ENCODE measurements at regions not wholly inside any gene's neighbourhood (a gene's known extent, or its start where the extent isn't known, plus 50 kb on each side); places are given as distances from the start of the nearest gene placed in this dataset.

DNA sequence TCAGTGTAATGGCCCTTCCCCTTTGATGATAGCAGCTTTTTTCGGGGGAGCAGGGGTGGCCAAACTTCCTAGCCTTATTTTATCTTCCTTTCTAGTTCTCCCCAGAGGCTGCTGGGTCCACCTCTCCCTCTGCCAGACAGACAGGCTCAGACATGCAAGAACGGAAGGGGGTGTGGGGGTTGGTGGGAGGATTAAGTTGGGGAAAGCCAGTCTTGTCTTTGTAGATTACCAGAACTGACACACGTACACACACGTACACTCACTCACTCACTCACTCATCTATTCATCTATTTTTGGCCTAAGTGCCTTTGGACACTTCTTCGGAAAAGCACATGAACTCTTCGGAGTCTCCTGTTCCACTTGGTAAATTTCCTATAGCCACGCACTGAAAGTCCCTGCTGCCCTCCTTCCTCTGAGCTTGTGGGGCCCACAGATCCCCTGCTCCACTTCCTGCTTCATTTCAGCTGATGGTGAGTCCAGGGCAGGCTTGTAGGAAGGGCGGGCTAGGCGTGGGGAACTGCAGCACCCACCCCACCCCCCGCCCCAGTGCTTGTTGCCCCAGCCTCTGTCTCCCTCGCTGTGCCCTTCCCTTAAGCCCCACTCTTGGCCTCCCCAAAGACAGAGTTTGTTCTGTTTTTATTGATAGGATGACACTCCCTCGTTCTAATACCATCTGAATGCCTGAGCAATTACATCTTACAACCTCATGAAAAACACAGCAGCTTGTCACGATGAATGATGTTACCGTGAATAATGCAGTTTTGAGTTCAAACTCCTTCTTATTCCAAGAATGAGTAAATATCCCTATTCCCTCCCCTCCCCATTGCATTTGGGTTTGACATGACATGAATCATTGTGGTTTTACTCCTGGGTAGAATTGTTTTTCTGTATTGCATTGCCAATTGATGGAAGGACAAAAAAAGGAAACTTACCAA is 60.7 kb upstream of the ATP5PO start:
- DNase-seq (ENCODE audit: low read depth in 1 of 2, low spot score in 1 of 2), result no peak
- no peak for TF ChIP-seq JUND (IDR thresholded peaks at IDR 0.05; ENCODE audit: low read depth)
- in situ Hi-C loops (cut with HindIII; ENCODE audit: low pct_unique_long_range_greater_than_20kb, low sequenced_read_pairs), result no loop called here

DNA sequence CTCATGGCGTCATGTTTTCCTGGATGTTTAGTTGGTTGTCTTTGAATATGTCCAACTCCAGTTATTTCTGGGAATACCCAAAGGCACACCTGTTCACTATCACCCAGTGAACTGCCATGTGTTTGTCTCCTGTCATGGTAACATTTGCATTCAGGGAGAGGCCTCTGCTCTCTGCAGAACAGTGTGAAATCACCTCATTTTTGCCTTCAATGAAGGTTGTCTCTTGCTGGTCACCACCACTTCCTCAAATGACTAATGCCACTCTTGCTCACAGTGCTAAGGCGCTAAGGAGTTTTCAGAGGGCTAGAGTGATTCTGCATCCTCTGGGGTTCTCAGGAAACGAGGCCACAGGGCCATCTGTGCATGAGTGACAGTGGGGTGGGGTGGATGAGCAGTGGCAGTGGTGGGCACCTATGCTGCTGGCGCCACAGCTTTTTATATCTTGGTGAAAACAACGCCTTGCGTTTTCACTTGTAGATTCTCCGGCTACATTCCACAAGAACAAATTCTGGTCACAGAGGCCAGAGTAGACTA is 60.0 kb upstream of the ATP5PO start:
- no peak for DNase-seq (ENCODE audit: low read depth in 1 of 2, low spot score in 1 of 2)
- TF ChIP-seq JUND (IDR thresholded peaks at IDR 0.05; ENCODE audit: low read depth), result no peak
- in situ Hi-C loops (cut with HindIII; ENCODE audit: low pct_unique_long_range_greater_than_20kb, low sequenced_read_pairs), result no loop called here

GRCh38 chr21:33974513-33975468 is 59.2 kb upstream of the ATP5PO start:
- DNase-seq (ENCODE audit: low read depth in 1 of 2, low spot score in 1 of 2), result no peak
- TF ChIP-seq JUND (IDR thresholded peaks at IDR 0.05; ENCODE audit: low read depth), result no peak
- in situ Hi-C loops (cut with HindIII; ENCODE audit: low pct_unique_long_range_greater_than_20kb, low sequenced_read_pairs), result loop anchor here (25.0 kb wide), 1 partner anchor 88 kb away; the partner anchor contains the start of genes MRPS6 and SLC5A3

- in situ Hi-C loops (cut with HindIII; ENCODE audit: low pct_unique_long_range_greater_than_20kb, low sequenced_read_pairs), result loop anchor here (25.0 kb wide), 1 partner anchor 89 kb away; the partner anchor contains the start of genes MRPS6 and SLC5A3
- no peak for DNase-seq (ENCODE audit: low read depth in 1 of 2, low spot score in 1 of 2)
- TF ChIP-seq JUND (IDR thresholded peaks at IDR 0.05; ENCODE audit: low read depth), result no peak
These were observed 57.7 kb upstream of the ATP5PO start for GRCh38 chr21:33973268-33973667.

GRCh38 chr21:33972539-33972938 is 56.9 kb upstream of the ATP5PO start:
- DNase-seq (ENCODE audit: low read depth in 1 of 2, low spot score in 1 of 2), result no peak

DNA sequence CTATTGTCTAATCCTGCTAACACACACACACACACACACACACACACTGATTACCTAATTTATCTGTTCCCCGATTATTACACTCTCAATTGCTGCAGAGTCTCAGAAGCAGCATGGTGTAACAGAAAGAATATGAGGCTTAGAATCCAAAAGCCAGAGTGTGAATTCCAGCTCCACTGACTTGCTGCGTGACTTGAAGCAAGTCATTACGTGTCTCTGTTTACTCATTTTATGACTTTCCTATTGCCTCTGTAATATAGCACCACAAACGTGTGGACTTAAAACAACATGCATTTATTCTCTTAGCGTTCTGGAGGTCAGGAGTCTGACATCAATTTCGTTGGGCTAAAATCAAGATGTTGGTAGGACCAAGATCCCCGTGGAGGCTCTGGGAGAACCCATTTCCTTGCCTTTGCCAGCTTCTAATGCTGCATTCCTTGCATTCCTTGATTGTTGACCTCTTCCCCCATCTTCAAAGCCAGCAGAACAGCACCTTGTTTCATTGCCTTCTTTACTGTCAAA is 55.9 kb upstream of the ATP5PO start:
- DNase-seq (ENCODE audit: low read depth in 1 of 2, low spot score in 1 of 2), result peak; percentile 31 to 70
- in situ Hi-C loops (cut with HindIII; ENCODE audit: low pct_unique_long_range_greater_than_20kb, low sequenced_read_pairs), result loop anchor here (25.0 kb wide), 1 partner anchor 91 kb away; the partner anchor contains the start of genes MRPS6 and SLC5A3

More at GRCh38 chr21:33972539-33972938, 56.9 kb upstream of the ATP5PO start:
- TF ChIP-seq JUND (IDR thresholded peaks at IDR 0.05; ENCODE audit: low read depth), result no peak
- in situ Hi-C loops (cut with HindIII; ENCODE audit: low pct_unique_long_range_greater_than_20kb, low sequenced_read_pairs), result loop anchor here (25.0 kb wide), 1 partner anchor 90 kb away; the partner anchor contains the start of genes MRPS6 and SLC5A3

GRCh38 chr21:33969581-33969980 is 54.0 kb upstream of the ATP5PO start:
- TF ChIP-seq JUND (IDR thresholded peaks at IDR 0.05; ENCODE audit: low read depth), result no peak
- in situ Hi-C loops (cut with HindIII; ENCODE audit: low pct_unique_long_range_greater_than_20kb, low sequenced_read_pairs), result loop anchor here (25.0 kb wide), 1 partner anchor 93 kb away; the partner anchor contains the start of genes MRPS6 and SLC5A3
- no peak for DNase-seq (ENCODE audit: low read depth in 1 of 2, low spot score in 1 of 2)

More for the DNA sequence above, 55.9 kb upstream of the ATP5PO start:
- TF ChIP-seq JUND (IDR thresholded peaks at IDR 0.05; ENCODE audit: low read depth), result no peak

DNA sequence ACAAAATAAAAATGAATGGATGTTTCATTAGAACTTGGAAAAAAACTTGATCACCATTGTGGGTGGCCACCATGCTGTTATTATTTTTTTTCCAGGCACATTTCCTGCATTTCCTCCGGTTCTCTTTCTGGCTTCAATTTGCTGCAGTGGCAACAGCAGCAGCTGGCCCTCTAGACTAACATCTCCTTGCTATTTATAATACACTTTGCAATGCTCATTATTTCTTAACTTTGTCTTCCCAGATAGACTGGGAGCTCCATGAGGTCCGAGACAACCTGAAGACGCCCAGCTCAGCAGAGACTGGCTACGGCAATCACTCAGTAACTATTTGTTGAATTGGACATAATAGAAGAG is 53.4 kb upstream of the ATP5PO start:
- no peak for DNase-seq (ENCODE audit: low read depth in 1 of 2, low spot score in 1 of 2)
- TF ChIP-seq JUND (IDR thresholded peaks at IDR 0.05; ENCODE audit: low read depth), result no peak
- in situ Hi-C loops (cut with HindIII; ENCODE audit: low pct_unique_long_range_greater_than_20kb, low sequenced_read_pairs), result loop anchor here (25.0 kb wide), 1 partner anchor 93 kb away; the partner anchor contains the start of genes MRPS6 and SLC5A3

GRCh38 chr21:33968080-33968994 is 52.7 kb upstream of the ATP5PO start:
- no peak for TF ChIP-seq JUND (IDR thresholded peaks at IDR 0.05; ENCODE audit: low read depth)
- DNase-seq (ENCODE audit: low read depth in 1 of 2, low spot score in 1 of 2), result peak in 1 of 2 experiments; percentile 29
- in situ Hi-C loops (cut with HindIII; ENCODE audit: low pct_unique_long_range_greater_than_20kb, low sequenced_read_pairs), result loop anchor here (25.0 kb wide), 1 partner anchor 94 kb away; the partner anchor contains the start of genes MRPS6 and SLC5A3

GRCh38 chr21:33967086-33967571 is 51.5 kb upstream of the ATP5PO start:
- DNase-seq (ENCODE audit: low read depth in 1 of 2, low spot score in 1 of 2), result no peak
- no peak for TF ChIP-seq JUND (IDR thresholded peaks at IDR 0.05; ENCODE audit: low read depth)
- in situ Hi-C loops (cut with HindIII; ENCODE audit: low pct_unique_long_range_greater_than_20kb, low sequenced_read_pairs), result loop anchor here (25.0 kb wide), 1 partner anchor 95 kb away; the partner anchor contains the start of genes MRPS6 and SLC5A3

Measured in T47D (cell line).